Thoracic aorta (tissue), 2 donors: ENCODE measurements at regions not wholly inside any gene's neighbourhood (a gene's known extent, or its start where the extent isn't known, plus 50 kb on each side); places are given as distances from the start of the nearest gene placed in this dataset.

Experiments
- ATAC-seq: fragments of 150-250 bp; one replicate; pipeline ENCODE4 v1.8.0; 2017; ENCODE audit warnings: low read depth; ENCODE audit not compliant: insufficient number of reproducible peaks, low FRiP score
- DNase-seq: peaks from one replicate; pipeline ENCODE4 v3.0.0-alpha.2; 2020; ENCODE audit warnings: low spot score
- H3K27ac ChIP-seq, 2 donors: fragments of 200-600 bp; sonication (generic); 1 replicate in 1 of 2; 2 replicates in 1 of 2; pipeline ENCODE4 v1.5.1; 2016; ENCODE audit warnings: mild to moderate bottlenecking in 2 of 2, moderate library complexity in 2 of 2
- H3K27me3 ChIP-seq: fragments of 200-600 bp; sonication (generic); replicated peaks from 2 replicates; pipeline ENCODE4 v1.6.0; 2016; ENCODE audit warnings: mild to moderate bottlenecking; ENCODE audit not compliant: insufficient read depth
- H3K36me3 ChIP-seq: fragments of 200-600 bp; sonication (generic); one replicate; pipeline ENCODE4 v1.5.1; 2016
- H3K4me1 ChIP-seq, 2 donors: fragments of 200-600 bp; sonication (generic); 1 replicate in 1 of 2; 2 replicates in 1 of 2; pipeline versions ENCODE4 v1.5.1 to v1.6.0; 2016; ENCODE audit warnings: low read depth in 2 of 2, mild to moderate bottlenecking in 1 of 2; ENCODE audit not compliant: control insufficient read depth in 1 of 2
- H3K4me3 ChIP-seq: fragments of 200-600 bp; sonication (generic); 2 replicates; pipeline ENCODE4 v1.5.1; 2016; ENCODE audit warnings: mild to moderate bottlenecking
- H3K9me3 ChIP-seq: fragments of 200-600 bp; sonication (generic); 2 replicates; pipeline ENCODE4 v1.5.1; 2016
- TF ChIP-seq, protein P1 (sequence below): fragments of 200-600 bp; sonication (generic); IDR thresholded peaks from one replicate; pipeline ENCODE4 v1.5.1; 2019; ENCODE audit warnings: antibody characterized with exemption

DNA sequence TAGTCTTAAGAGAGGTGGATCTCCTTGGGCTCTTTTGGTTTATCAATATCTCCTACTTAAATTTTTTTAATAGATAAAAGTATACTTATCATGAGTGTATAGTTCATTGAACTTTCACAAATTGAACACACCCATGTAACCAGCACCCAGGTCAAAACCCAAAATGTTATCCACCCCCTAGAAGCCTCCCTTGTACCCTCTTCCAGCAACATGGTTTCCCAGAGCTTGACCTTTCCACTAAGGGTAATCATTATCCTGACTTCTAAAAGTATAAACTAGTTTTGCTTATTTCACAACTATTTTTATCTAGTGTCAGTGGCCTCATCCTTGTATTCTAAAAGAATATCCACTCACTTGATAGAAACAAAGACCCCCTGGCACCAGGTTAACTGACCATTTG, 106.8 kb downstream of the MDH1 start:
- DNase-seq: no peak
- ATAC-seq: no peak
- TF ChIP-seq, protein P1, sequence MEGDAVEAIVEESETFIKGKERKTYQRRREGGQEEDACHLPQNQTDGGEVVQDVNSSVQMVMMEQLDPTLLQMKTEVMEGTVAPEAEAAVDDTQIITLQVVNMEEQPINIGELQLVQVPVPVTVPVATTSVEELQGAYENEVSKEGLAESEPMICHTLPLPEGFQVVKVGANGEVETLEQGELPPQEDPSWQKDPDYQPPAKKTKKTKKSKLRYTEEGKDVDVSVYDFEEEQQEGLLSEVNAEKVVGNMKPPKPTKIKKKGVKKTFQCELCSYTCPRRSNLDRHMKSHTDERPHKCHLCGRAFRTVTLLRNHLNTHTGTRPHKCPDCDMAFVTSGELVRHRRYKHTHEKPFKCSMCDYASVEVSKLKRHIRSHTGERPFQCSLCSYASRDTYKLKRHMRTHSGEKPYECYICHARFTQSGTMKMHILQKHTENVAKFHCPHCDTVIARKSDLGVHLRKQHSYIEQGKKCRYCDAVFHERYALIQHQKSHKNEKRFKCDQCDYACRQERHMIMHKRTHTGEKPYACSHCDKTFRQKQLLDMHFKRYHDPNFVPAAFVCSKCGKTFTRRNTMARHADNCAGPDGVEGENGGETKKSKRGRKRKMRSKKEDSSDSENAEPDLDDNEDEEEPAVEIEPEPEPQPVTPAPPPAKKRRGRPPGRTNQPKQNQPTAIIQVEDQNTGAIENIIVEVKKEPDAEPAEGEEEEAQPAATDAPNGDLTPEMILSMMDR: no peak
- Histone ChIP-seq H3K27ac (no peak overlapping the region), H3K4me3 (no peak overlapping the region), H3K4me1 (peaks cover 0 to 20% of the 10 kb centered on the region in 2 donors), H3K27me3 (no peaks in the 10 kb centered on the region), H3K36me3 (no peaks in the 10 kb centered on the region), H3K9me3 (no peaks in the 10 kb centered on the region)

DNA sequence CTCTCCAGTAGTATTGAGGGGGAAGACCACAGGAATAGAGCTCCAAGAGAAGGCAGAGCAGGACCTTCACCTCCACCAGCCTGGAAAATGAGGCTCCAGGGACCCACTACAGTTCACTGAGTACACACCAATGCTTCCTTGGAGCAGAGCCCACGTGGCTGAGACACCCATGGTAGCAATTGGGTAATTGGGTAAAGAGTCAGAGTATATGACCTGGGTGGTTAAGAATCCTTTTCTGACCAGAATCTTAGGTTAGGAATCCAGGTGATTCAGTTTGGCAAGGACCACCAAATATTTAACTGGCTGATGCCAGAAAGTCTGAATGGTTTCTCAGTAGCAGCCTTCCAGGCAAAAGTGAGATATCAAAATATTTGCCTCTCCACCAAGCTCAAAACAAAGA, 107.7 kb downstream of the MDH1 start:
- Histone ChIP-seq H3K27ac (no peak overlapping the region), H3K36me3 (no peaks in the 10 kb centered on the region), H3K4me3 (no peak overlapping the region), H3K9me3 (no peaks in the 10 kb centered on the region), H3K27me3 (no peaks in the 10 kb centered on the region), H3K4me1 (peaks cover 0 to 20% of the 10 kb centered on the region in 2 donors)
- TF ChIP-seq, protein P1: no peak
- DNase-seq (no peak), ATAC-seq (no peak)

DNA sequence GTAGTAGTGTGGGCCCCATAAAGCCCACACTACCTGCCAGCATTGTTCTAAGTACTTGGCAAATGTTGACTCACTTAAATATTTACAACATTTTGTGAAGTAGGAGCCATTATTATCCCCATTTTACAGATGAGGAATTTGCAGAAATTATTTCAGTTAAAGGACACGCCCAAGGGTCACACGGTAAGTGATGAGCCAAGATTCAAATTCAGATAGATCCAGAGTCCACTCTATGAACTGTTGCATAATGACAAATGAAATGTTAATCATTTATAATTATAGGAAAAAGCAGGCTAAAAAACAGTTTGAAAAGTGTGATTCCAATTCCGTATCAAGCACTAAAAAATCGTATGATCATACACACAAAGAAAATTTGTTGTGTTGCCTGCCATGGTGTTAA, 108.4 kb downstream of the MDH1 start:
- H3K9me3 ChIP-seq: no peaks in the 10 kb centered on the region

DNA sequence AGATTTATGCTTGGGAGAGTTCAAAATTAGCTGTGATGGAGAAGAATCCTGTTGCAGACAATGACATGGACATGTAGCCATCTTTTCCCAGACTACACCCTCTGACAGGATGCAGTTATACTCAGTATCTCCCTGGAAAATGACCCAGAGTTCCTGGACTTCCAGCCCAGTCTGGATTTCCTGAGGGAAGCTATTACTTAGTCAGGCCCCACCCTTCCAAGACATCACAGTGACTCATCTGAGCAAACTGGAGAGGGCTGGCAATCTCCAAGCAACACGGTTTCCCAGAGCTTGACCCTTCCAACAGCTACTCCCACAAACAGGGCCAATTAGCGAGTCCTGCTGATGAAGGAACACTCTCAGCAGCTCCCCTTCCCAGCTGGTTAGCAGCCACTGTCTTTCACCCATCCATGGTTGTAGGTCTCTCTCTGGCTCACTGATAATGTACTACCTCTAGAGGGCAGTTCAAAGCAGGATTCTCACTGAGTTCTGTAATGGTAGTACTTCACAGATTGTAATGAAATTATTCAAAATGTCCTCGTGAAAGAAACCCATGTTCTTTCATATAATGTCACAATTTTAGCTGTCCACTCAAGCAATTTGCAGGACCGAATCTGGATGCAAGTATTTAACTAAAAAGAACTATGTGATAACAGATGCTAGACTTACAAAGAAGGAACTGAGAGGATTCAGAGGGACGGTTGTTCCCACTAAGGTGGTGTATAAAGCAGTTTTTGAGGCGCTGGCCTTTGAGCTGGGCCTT, 110.2 kb downstream of the MDH1 start:
- no peak overlapping the region for H3K4me3 ChIP-seq
- H3K9me3 ChIP-seq: no peaks in the 10 kb centered on the region
- H3K27ac ChIP-seq: peak overlapping the region; percentile 16 to 45
- DNase-seq: peak; percentile 23
- H3K27me3 ChIP-seq: no peaks in the 10 kb centered on the region
- TF ChIP-seq, protein P1: peak; percentile 53
- ATAC-seq: peak; percentile 82
- no peaks in the 10 kb centered on the region for H3K36me3 ChIP-seq
- H3K4me1 ChIP-seq: peaks cover 0 to 20% of the 10 kb centered on the region in 2 donors

More for the DNA sequence above, 108.4 kb downstream of the MDH1 start:
- Histone ChIP-seq H3K27ac (no peak overlapping the region), H3K4me3 (no peak overlapping the region), H3K4me1 (peaks cover 0 to 20% of the 10 kb centered on the region in 2 donors), H3K36me3 (no peaks in the 10 kb centered on the region), H3K27me3 (no peaks in the 10 kb centered on the region)
- ATAC-seq (no peak), DNase-seq (no peak)
- TF ChIP-seq, protein P1: no peak

DNA sequence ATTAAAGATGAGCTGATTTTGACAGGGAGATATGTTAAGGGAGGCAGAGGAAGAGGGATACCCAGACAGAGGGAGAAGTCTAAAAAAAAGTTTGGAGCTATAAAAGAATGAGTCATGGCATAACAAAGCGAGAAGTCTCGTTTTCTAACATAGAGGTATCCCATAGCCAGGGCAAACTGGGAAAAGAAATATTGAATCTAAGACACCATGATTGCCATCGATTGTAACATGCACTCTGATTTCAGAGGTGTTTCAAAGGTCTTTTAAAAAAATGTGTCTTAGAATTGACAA, 110.7 kb downstream of the MDH1 start:
- Histone ChIP-seq H3K36me3 (no peaks in the 10 kb centered on the region), H3K4me3 (no peak overlapping the region), H3K27me3 (no peaks in the 10 kb centered on the region), H3K9me3 (no peaks in the 10 kb centered on the region), H3K27ac (peak overlapping the region in 1 of 2 donors; percentile 16), H3K4me1 (peaks cover 0 to 20% of the 10 kb centered on the region in 2 donors)
- no peak for DNase-seq
- TF ChIP-seq, protein P1: no peak
- no peak for ATAC-seq
